Left lung (tissue), 4 donors: ENCODE measurements at regions not wholly inside any gene's neighbourhood (a gene's known extent, or its start where the extent isn't known, plus 50 kb on each side); places are given as distances from the start of the nearest gene placed in this dataset.
A peak's percentile ranks its signal among the peaks of the same experiment; 100 is the strongest.

Experiments
- ATAC-seq: fragments of 200-7000 bp; cut with Tn5 transposase; one replicate; pipeline ENCODE4 v1.9.1; 2020; ENCODE audit warnings: moderate library complexity
- DNase-seq, 4 donors: peaks; one replicate each; pipeline ENCODE4 v3.0.0-alpha.2; 2013 to 2020
- H3K27ac ChIP-seq, 2 donors: fragments of 200-600 bp; sonication (generic) in 1 of 2; one replicate each; pipeline versions ENCODE4 v1.5.0 to v1.8.0; 2020 to 2021
- H3K27me3 ChIP-seq, 2 donors: fragments of 200-600 bp; sonication (generic) in 1 of 2; one replicate each; pipeline versions ENCODE4 v1.5.0 to v1.8.0; 2020 to 2021
- H3K36me3 ChIP-seq, 2 donors: fragments of 200-600 bp; sonication (generic) in 1 of 2; one replicate each; pipeline versions ENCODE4 v1.5.0 to v1.8.0; 2020 to 2021
- H3K4me1 ChIP-seq, 2 donors: fragments of 200-600 bp; one replicate each; pipeline ENCODE4 v1.8.0; 2021
- H3K4me3 ChIP-seq, 2 donors: fragments of 200-600 bp; sonication (generic) in 1 of 2; one replicate each; pipeline versions ENCODE4 v1.5.0 to v1.8.0; 2020 to 2021; ENCODE audit warnings: mild to moderate bottlenecking in 1 of 2
- H3K9me3 ChIP-seq, 2 donors: fragments of 200-600 bp; sonication (generic) in 1 of 2; one replicate each; pipeline versions ENCODE4 v1.5.0 to v1.8.0; 2020 to 2021
- intact Hi-C, 2 donors: fragments of 100-400 bp; cut with DNase I; formaldehyde crosslinking; loops; one replicate each; pipeline versions ENCODE4 v1.11.2 to v1.14.2; 2022
- TF ChIP-seq, protein P1 (sequence below), 2 donors: fragments of 200-600 bp; sonication (generic) in 1 of 2; IDR thresholded peaks; one replicate each; pipeline versions ENCODE4 v1.5.0 to v1.8.0; 2021; ENCODE audit warnings: antibody characterized with exemption in 2 of 2
- donor health status: DM: no; HTN: yes; CAD: no.
- donor health status: DM: no; HTN: no; CAD: no.

GRCh38 chr10:105774881-105775280 is 1133.8 kb downstream of the SORCS3 start:
- intact Hi-C loops = no loop called here
- ATAC-seq = no peak
- Histone ChIP-seq H3K36me3 (no peaks in the 10 kb centered on the region), H3K27ac (no peak overlapping the region), H3K4me3 (no peak overlapping the region), H3K9me3 (no peaks in the 10 kb centered on the region), H3K27me3 (no peaks in the 10 kb centered on the region), H3K4me1 (no peaks in the 10 kb centered on the region)
- TF ChIP-seq, protein P1, sequence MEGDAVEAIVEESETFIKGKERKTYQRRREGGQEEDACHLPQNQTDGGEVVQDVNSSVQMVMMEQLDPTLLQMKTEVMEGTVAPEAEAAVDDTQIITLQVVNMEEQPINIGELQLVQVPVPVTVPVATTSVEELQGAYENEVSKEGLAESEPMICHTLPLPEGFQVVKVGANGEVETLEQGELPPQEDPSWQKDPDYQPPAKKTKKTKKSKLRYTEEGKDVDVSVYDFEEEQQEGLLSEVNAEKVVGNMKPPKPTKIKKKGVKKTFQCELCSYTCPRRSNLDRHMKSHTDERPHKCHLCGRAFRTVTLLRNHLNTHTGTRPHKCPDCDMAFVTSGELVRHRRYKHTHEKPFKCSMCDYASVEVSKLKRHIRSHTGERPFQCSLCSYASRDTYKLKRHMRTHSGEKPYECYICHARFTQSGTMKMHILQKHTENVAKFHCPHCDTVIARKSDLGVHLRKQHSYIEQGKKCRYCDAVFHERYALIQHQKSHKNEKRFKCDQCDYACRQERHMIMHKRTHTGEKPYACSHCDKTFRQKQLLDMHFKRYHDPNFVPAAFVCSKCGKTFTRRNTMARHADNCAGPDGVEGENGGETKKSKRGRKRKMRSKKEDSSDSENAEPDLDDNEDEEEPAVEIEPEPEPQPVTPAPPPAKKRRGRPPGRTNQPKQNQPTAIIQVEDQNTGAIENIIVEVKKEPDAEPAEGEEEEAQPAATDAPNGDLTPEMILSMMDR (IDR thresholded peaks at IDR 0.05) = no peak
- no peak for DNase-seq

DNA sequence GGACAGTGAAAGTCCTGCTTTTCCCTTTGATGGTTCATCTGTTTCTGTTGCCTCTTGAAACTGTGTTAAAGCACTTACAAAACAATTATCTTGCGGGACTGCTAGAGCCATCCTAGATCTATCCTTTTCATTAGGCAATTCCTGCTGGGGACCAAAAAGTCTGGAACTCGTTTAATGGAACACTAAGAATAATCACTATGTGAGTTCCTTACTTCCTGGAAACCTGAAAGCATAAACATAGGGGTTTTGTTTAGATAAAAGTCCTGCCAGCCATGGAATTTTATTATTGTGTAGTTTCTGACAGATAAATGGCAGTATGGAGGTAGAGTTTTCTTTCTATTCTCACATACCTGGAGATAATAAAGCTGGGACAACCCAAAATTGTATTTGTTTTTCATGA is 1133.3 kb downstream of the SORCS3 start:
- intact Hi-C loops = no loop called here
- H3K36me3 ChIP-seq = no peaks in the 10 kb centered on the region
- no peak overlapping the region for H3K4me3 ChIP-seq
- no peaks in the 10 kb centered on the region for H3K27me3 ChIP-seq
- H3K4me1 ChIP-seq = no peaks in the 10 kb centered on the region
- no peak for DNase-seq
- H3K27ac ChIP-seq = no peak overlapping the region
- ATAC-seq = no peak
- TF ChIP-seq, protein P1 (IDR thresholded peaks at IDR 0.05) = no peak
- H3K9me3 ChIP-seq = no peaks in the 10 kb centered on the region

- Histone ChIP-seq H3K4me1 (no peaks in the 10 kb centered on the region), H3K4me3 (no peak overlapping the region), H3K27me3 (no peaks in the 10 kb centered on the region), H3K36me3 (no peaks in the 10 kb centered on the region), H3K9me3 (no peaks in the 10 kb centered on the region), H3K27ac (no peak overlapping the region)
- DNase-seq = no peak
- TF ChIP-seq, protein P1 (IDR thresholded peaks at IDR 0.05) = no peak
- intact Hi-C loops = no loop called here
- ATAC-seq = peak; percentile 19
Observed at GRCh38 chr10:105770524-105771212, 1129.6 kb downstream of the SORCS3 start.

- H3K27me3 ChIP-seq = no peaks in the 10 kb centered on the region
- H3K27ac ChIP-seq = no peak overlapping the region
- no peak overlapping the region for H3K4me3 ChIP-seq
- TF ChIP-seq, protein P1 (IDR thresholded peaks at IDR 0.05) = no peak
- peak; percentile 92 for ATAC-seq
- DNase-seq = no peak
- intact Hi-C loops = no loop called here
- H3K36me3 ChIP-seq = no peaks in the 10 kb centered on the region
- no peaks in the 10 kb centered on the region for H3K4me1 ChIP-seq
- H3K9me3 ChIP-seq = no peaks in the 10 kb centered on the region
Observed at GRCh38 chr10:105769248-105770184, 1128.4 kb downstream of the SORCS3 start.

DNA sequence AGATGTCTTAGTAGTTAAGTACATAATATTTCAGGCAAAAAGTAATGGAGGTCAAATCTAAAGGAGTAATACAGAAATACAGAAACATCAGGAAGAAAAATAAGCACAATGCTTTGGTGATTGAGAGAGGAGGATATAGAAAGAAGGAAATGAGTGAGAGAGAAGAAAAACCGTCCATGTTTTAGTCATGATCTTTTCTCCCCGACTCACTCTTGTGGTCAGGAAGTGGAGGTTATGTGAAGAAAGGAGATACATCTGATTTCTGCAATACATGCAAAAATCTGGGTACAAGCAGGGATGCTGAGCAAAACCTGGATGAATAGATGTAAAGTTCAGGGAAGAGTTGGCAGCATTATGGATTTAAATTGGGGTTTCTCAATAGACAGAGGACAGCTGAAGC is 1122.5 kb downstream of the SORCS3 start:
- no peaks in the 10 kb centered on the region for H3K27me3 ChIP-seq
- ATAC-seq (no peak), DNase-seq (no peak)
- TF ChIP-seq, protein P1 (IDR thresholded peaks at IDR 0.05) = no peak
- H3K36me3 ChIP-seq = no peaks in the 10 kb centered on the region
- H3K4me3 ChIP-seq = no peak overlapping the region
- no peak overlapping the region for H3K27ac ChIP-seq
- no peaks in the 10 kb centered on the region for H3K4me1 ChIP-seq
- intact Hi-C loops = no loop called here
- no peaks in the 10 kb centered on the region for H3K9me3 ChIP-seq
